H1 (cell line): ENCODE measurements at regions not wholly inside any gene's neighbourhood (a gene's known extent, or its start where the extent isn't known, plus 50 kb on each side); places are given as distances from the start of the nearest gene placed in this dataset.

Experiments
- CTCF ChIA-PET: fragments of 300-600 bp; sonication (Branson Sonifier 250); formaldehyde crosslinking; loops from one replicate; lab custom pipeline; 2021; ENCODE audit not compliant: partially characterized antibody; lab: Charles Lee
- POLR2A ChIA-PET: fragments of 300-600 bp; sonication (Branson Sonifier 250); formaldehyde crosslinking; loops from one replicate; lab custom pipeline; 2021; ENCODE audit warnings: inconsistent platforms; ENCODE audit not compliant: partially characterized antibody; lab: Charles Lee
- DNase-seq, 2 experiments: peaks; one replicate each; pipeline versions ENCODE4 v3.0.0 to v3.0.0-alpha.2; 2010 to 2022; ENCODE audit warnings: low spot score in 2 of 2, low read depth in 1 of 2, mixed read lengths in 1 of 2
- FAIRE-seq: peaks from 2 replicates; lab custom pipeline; 2011; peaks lifted over from hg19 to GRCh38; lab: Jason Lieb, UNC
- H2AFZ ChIP-seq: 2 replicates; pipeline ENCODE4 v1.8.1; 2012; ENCODE audit warnings: low read length, inconsistent platforms
- H2AK5ac ChIP-seq: 2 replicates; pipeline ENCODE4 v1.6.1; 2013; ENCODE audit warnings: low read depth, low read length
- H2BK120ac ChIP-seq: replicated peaks from 2 replicates; pipeline ENCODE3; 2013; ENCODE audit warnings: low read depth, low read length, inconsistent platforms
- H2BK12ac ChIP-seq: 2 replicates; pipeline ENCODE4 v1.6.1; 2013; ENCODE audit warnings: low read depth, low read length
- H2BK15ac ChIP-seq: 2 replicates; pipeline ENCODE4 v1.6.1; 2013; ENCODE audit warnings: low read length
- H2BK20ac ChIP-seq: 2 replicates; pipeline ENCODE4 v1.6.1; 2013; ENCODE audit warnings: low read length
- H2BK5ac ChIP-seq: 2 replicates; pipeline ENCODE4 v1.6.1; 2013; ENCODE audit warnings: low read depth, low read length
- H3K14ac ChIP-seq: 2 replicates; pipeline ENCODE4 v1.6.1; 2013; ENCODE audit warnings: inconsistent platforms; ENCODE audit not compliant: insufficient read length
- H3K18ac ChIP-seq: 2 replicates; pipeline ENCODE4 v1.6.1; 2013; ENCODE audit warnings: low read length; ENCODE audit errors: extremely low read depth
- H3K23ac ChIP-seq: 2 replicates; pipeline ENCODE4 v1.6.1; 2013; ENCODE audit warnings: inconsistent platforms; ENCODE audit not compliant: insufficient read length
- H3K23me2 ChIP-seq: 2 replicates; pipeline ENCODE4 v1.6.1; 2013; ENCODE audit warnings: low read depth, low read length
- H3K27ac ChIP-seq: 2 replicates; pipeline ENCODE4 v1.6.1; 2011; ENCODE audit warnings: low read depth, low read length, inconsistent platforms
- H3K27me3 ChIP-seq, 4 experiments: replicated peaks in 1 of 4; 1 replicate in 1 of 4; 2 replicates in 3 of 4; pipeline versions ENCODE4 v1.6.1 to v1.8.1; 2011 to 2013; ENCODE audit warnings: low read length in 3 of 4, mild to moderate bottlenecking in 3 of 4, inconsistent platforms in 2 of 4, mixed read lengths in 2 of 4, moderate library complexity in 1 of 4; ENCODE audit not compliant: control insufficient read depth in 3 of 4, insufficient read depth in 3 of 4; ENCODE audit errors: extremely low read depth in 1 of 4
- H3K36me3 ChIP-seq, 4 experiments: 2 replicates each; pipeline versions ENCODE4 v1.6.1 to v1.8.1; 2011 to 2013; ENCODE audit warnings: mild to moderate bottlenecking in 4 of 4, low read length in 3 of 4, moderate library complexity in 2 of 4, control low read depth in 1 of 4, inconsistent platforms in 1 of 4; ENCODE audit not compliant: insufficient read depth in 4 of 4, control insufficient read depth in 2 of 4
- H3K4ac ChIP-seq: replicated peaks from 2 replicates; pipeline ENCODE3; 2013; ENCODE audit warnings: low read length, low read depth, mixed read lengths, inconsistent platforms; ENCODE audit not compliant: insufficient read length
- H3K4me1 ChIP-seq, 4 experiments: replicated peaks in 1 of 4; 1 replicate in 1 of 4; 2 replicates in 3 of 4; pipeline versions ENCODE4 v1.6.1 to v1.8.1; 2011 to 2013; ENCODE audit warnings: low read length in 3 of 4, inconsistent platforms in 2 of 4, mixed read lengths in 1 of 4; ENCODE audit not compliant: insufficient read depth in 4 of 4, control insufficient read depth in 3 of 4
- H3K4me2 ChIP-seq, 2 experiments: 2 replicates each; pipeline versions ENCODE4 v1.6.1 to v1.8.1; 2011 to 2013; ENCODE audit warnings: low read depth in 2 of 2, low read length in 2 of 2, control low read depth in 1 of 2, inconsistent platforms in 1 of 2, mild to moderate bottlenecking in 1 of 2; ENCODE audit not compliant: insufficient read depth in 1 of 2
- H3K4me3 ChIP-seq, 4 experiments: fragments of 200-600, 300-600 bp in 1 of 4; sonication (generic), shearing (Covaris generic), sonication (Bioruptor Twin) in 1 of 4; 2 replicates each; pipeline versions ENCODE4 v1.5.1 to v1.8.1; 2011 to 2016; ENCODE audit warnings: low read length in 4 of 4, low read depth in 3 of 4, control low read depth in 2 of 4, inconsistent platforms in 2 of 4, mild to moderate bottlenecking in 2 of 4, mixed read lengths in 1 of 4, moderate library complexity in 1 of 4; ENCODE audit not compliant: insufficient read depth in 2 of 4; ENCODE audit errors: extremely low read depth in 1 of 4
- H3K56ac ChIP-seq: replicated peaks from 2 replicates; pipeline ENCODE3; 2013; ENCODE audit warnings: low read depth, mild to moderate bottlenecking, mixed read lengths, low read length, inconsistent platforms; ENCODE audit not compliant: insufficient read length
- H3K79me1 ChIP-seq: 2 replicates; pipeline ENCODE4 v1.6.1; 2013; ENCODE audit warnings: low read depth, low read length, control low read depth
- H3K79me2 ChIP-seq, 2 experiments: 2 replicates each; pipeline versions ENCODE4 v1.6.1 to v1.8.1; 2012 to 2013; ENCODE audit warnings: low read length in 2 of 2, mild to moderate bottlenecking in 2 of 2, inconsistent platforms in 1 of 2; ENCODE audit not compliant: insufficient read depth in 2 of 2, control insufficient read depth in 1 of 2
- H3K9ac ChIP-seq, 4 experiments: replicated peaks in 1 of 4; 1 replicate in 1 of 4; 2 replicates in 3 of 4; pipeline versions ENCODE4 v1.6.1 to v1.8.1; 2011 to 2013; ENCODE audit warnings: low read depth in 3 of 4, low read length in 3 of 4, control low read depth in 2 of 4, mild to moderate bottlenecking in 2 of 4, moderate library complexity in 2 of 4, inconsistent platforms in 1 of 4; ENCODE audit errors: extremely low read depth in 1 of 4
- H3K9me3 ChIP-seq, 2 experiments: 2 replicates each; pipeline versions ENCODE4 v1.6.1 to v1.8.1; 2012 to 2013; ENCODE audit warnings: mild to moderate bottlenecking in 2 of 2, moderate library complexity in 2 of 2, control low read depth in 1 of 2, inconsistent platforms in 1 of 2, low read depth in 1 of 2, low read length in 1 of 2, mixed read lengths in 1 of 2; ENCODE audit not compliant: insufficient read depth in 2 of 2
- H4K20me1 ChIP-seq, 2 experiments: replicated peaks in 1 of 2; 2 replicates each; pipeline versions ENCODE3 to v1.8.1; 2011 to 2013; ENCODE audit warnings: inconsistent platforms in 2 of 2, low read length in 2 of 2, mild to moderate bottlenecking in 1 of 2; ENCODE audit not compliant: insufficient read depth in 2 of 2, control insufficient read depth in 1 of 2
- H4K5ac ChIP-seq: 2 replicates; pipeline ENCODE4 v1.6.1; 2013; ENCODE audit warnings: low read length, low read depth, mixed read lengths, inconsistent platforms; ENCODE audit not compliant: insufficient read length
- H4K8ac ChIP-seq: 2 replicates; pipeline ENCODE4 v1.8.0; 2013; ENCODE audit warnings: mild to moderate bottlenecking, moderate library complexity, low read length, inconsistent platforms; ENCODE audit not compliant: insufficient read depth; ENCODE audit errors: extremely low read depth
- H4K91ac ChIP-seq: replicated peaks from 2 replicates; pipeline ENCODE3; 2013; ENCODE audit warnings: low read length, mixed read lengths, inconsistent platforms; ENCODE audit not compliant: insufficient read length
- CTBP2 ChIP-seq: IDR thresholded peaks from 2 replicates; pipeline ENCODE4 v1.7.0; 2011; ENCODE audit warnings: borderline replicate concordance, mild to moderate bottlenecking, moderate library complexity, mixed read lengths, low read length; ENCODE audit not compliant: insufficient read depth, insufficient read length
- E2F6 ChIP-seq: IDR thresholded peaks from 2 replicates; pipeline ENCODE4 v1.6.1; 2012; ENCODE audit warnings: inconsistent platforms
- GTF2F1 ChIP-seq: IDR thresholded peaks from 2 replicates; pipeline ENCODE4 v1.6.1; 2012; ENCODE audit warnings: low read depth, low read length, improper control_type of control experiment, borderline replicate concordance
- KDM1A ChIP-seq: fragments of 200-600, 300-600 bp; sonication (generic); IDR thresholded peaks from 2 replicates; pipeline ENCODE4 v1.7.1; 2016; ENCODE audit warnings: mild to moderate bottlenecking, low read length, borderline replicate concordance
- KDM5A ChIP-seq: fragments of 200-600 bp; IDR thresholded peaks from 2 replicates; pipeline ENCODE4 v1.7.1; 2012; ENCODE audit warnings: mild to moderate bottlenecking, low read length, inconsistent platforms, mixed read lengths
- SRF ChIP-seq: IDR thresholded peaks from 2 replicates; pipeline ENCODE4 v1.6.1; 2011; ENCODE audit warnings: mild to moderate bottlenecking, low read depth, low read length, moderate library complexity
- TAF1 ChIP-seq: IDR thresholded peaks from 2 replicates; pipeline ENCODE4 v1.6.1; 2011; ENCODE audit warnings: mild to moderate bottlenecking, low read depth, low read length
- TBP ChIP-seq: IDR thresholded peaks from 2 replicates; pipeline ENCODE4 v1.6.1; 2011; ENCODE audit warnings: low read depth, low read length, improper control_type of control experiment
- WGBS, 2 experiments: shearing (Covaris generic) in 1 of 2; methylation state at CpG; one replicate each; pipeline versions ENCODE4 v1.1.6 to v1.1.7; 2013 to 2015; ENCODE audit warnings: low lambda C conversion rate in 2 of 2, mixed read lengths in 2 of 2, inconsistent platforms in 1 of 2, low coverage in 1 of 2, missing lambda C conversion rate in 1 of 2; ENCODE audit not compliant: insufficient replicate concordance in 2 of 2, insufficient coverage in 1 of 2, insufficient read length in 1 of 2; ENCODE audit errors: extremely low coverage in 1 of 2, missing lambda C conversion rate in 1 of 2; 5-methylcytosine and 5-hydroxymethylcytosine counted together

- FAIRE-seq, result no peak
- CTCF ChIA-PET, result interaction anchor here (0.7 to 1.6 kb wide), 5 partner anchors 9 to 236 kb away, joined by 3 to 4 read pairs (median 3); no protein-coding TSS in a partner anchor
- no peaks in the 10 kb centered on the region for H3K79me1 ChIP-seq
Observed at GRCh38 chr5:167008705-167009104, 1282.7 kb upstream of the WWC1 start.

More at GRCh38 chr5:167008705-167009104, 1282.7 kb upstream of the WWC1 start:
- Histone ChIP-seq H4K5ac (no peak overlapping the region), H2AFZ (no peak overlapping the region), H2BK120ac (no peak overlapping the region), H3K9ac (no peak overlapping the region), H3K36me3 (no peaks in the 10 kb centered on the region), H2BK15ac (no peak overlapping the region), H3K4me1 (no peaks in the 10 kb centered on the region; a peak in 1 of 7 replicates), H2AK5ac (no peak overlapping the region), H3K14ac (no peak overlapping the region), H4K8ac (no peak overlapping the region), H3K79me2 (no peaks in the 10 kb centered on the region), H2BK20ac (no peak overlapping the region), H3K4me2 (no peak overlapping the region), H3K23ac (no peak overlapping the region), H3K56ac (no peak overlapping the region), H3K23me2 (no peaks in the 10 kb centered on the region), H3K4me3 (no peak overlapping the region), H3K18ac (no peak overlapping the region), H4K20me1 (no peaks in the 10 kb centered on the region), H2BK12ac (no peak overlapping the region), H3K9me3 (no peaks in the 10 kb centered on the region), H2BK5ac (no peak overlapping the region), H3K27me3 (no peaks in the 10 kb centered on the region), H4K91ac (no peak overlapping the region), H3K4ac (no peak overlapping the region), H3K27ac (no peak overlapping the region)
- POLR2A ChIA-PET, result no interaction called here
- DNase-seq, result no peak
- WGBS, 2 experiments, result 88% methylated on average over 10 of the region's 10 CpGs; no CpG with 5 or more reads in 1 of the 2 experiments
- TF ChIP-seq KDM1A (no peak), GTF2F1 (no peak), CTBP2 (no peak), E2F6 (no peak), TBP (no peak), SRF (no peak), KDM5A (no peak), TAF1 (no peak)
